ENCODE measurements at regions not wholly inside any gene's neighbourhood (a gene's known extent, or its start where the extent isn't known, plus 50 kb on each side); places are given as distances from the start of the nearest gene placed in this dataset.
"Not testable (repeated sequence)": the region's sequence is repeated elsewhere in the genome, so short reads cannot be mapped to it uniquely, and the experiment has no call there.

- Mint-ChIP-seq H3K4me3 (no peak overlapping the region), H3K27ac (ENCODE audit: low read depth) (no peak overlapping the region), H3K4me1 (no peaks in the 10 kb centered on the region), H3K36me3 (ENCODE audit: insufficient read depth) (no peaks in the 10 kb centered on the region), H3K9me3 (no peaks in the 10 kb centered on the region), H3K27me3 (no peaks in the 10 kb centered on the region)
- ATAC-seq (replicated peaks; ENCODE audit: extremely low read depth, poor library complexity, severe bottlenecking) (no peak), DNase-seq (ENCODE audit: low spot score in 2 of 2) (no peak)
Measured at GRCh38 chr4:177975315-177975987, 533.2 kb upstream of the AGA start.

- no peaks in the 10 kb centered on the region for H3K36me3 Mint-ChIP-seq (ENCODE audit: insufficient read depth)
- ATAC-seq (replicated peaks; ENCODE audit: extremely low read depth, poor library complexity, severe bottlenecking): no peak
- no peak overlapping the region for H3K27ac Mint-ChIP-seq (ENCODE audit: low read depth)
- H3K9me3 Mint-ChIP-seq: peaks cover 12% of the 10 kb centered on the region
- H3K4me1 Mint-ChIP-seq: no peaks in the 10 kb centered on the region
- no peak overlapping the region for H3K4me3 Mint-ChIP-seq
- H3K27me3 Mint-ChIP-seq: no peaks in the 10 kb centered on the region
- no peak for DNase-seq (ENCODE audit: low spot score in 2 of 2)
Measured at GRCh38 chr4:177986236-177986635, 544.0 kb upstream of the AGA start.

- no peak for DNase-seq (ENCODE audit: low spot score in 2 of 2)
- H3K9me3 Mint-ChIP-seq: peaks cover 12% of the 10 kb centered on the region
- H3K27me3 Mint-ChIP-seq: no peaks in the 10 kb centered on the region
- no peaks in the 10 kb centered on the region for H3K4me1 Mint-ChIP-seq
- no peak for ATAC-seq (replicated peaks; ENCODE audit: extremely low read depth, poor library complexity, severe bottlenecking)
- no peak overlapping the region for H3K4me3 Mint-ChIP-seq
- H3K27ac Mint-ChIP-seq (ENCODE audit: low read depth): no peak overlapping the region
- H3K36me3 Mint-ChIP-seq (ENCODE audit: insufficient read depth): no peaks in the 10 kb centered on the region
Measured at GRCh38 chr4:177987896-177988295, 545.7 kb upstream of the AGA start.

- H3K27me3 Mint-ChIP-seq: no peaks in the 10 kb centered on the region
- no peak overlapping the region for H3K4me3 Mint-ChIP-seq
- H3K27ac Mint-ChIP-seq (ENCODE audit: low read depth): no peak overlapping the region
- H3K4me1 Mint-ChIP-seq: no peaks in the 10 kb centered on the region
- DNase-seq (ENCODE audit: low spot score in 2 of 2) (no peak), ATAC-seq (replicated peaks; ENCODE audit: extremely low read depth, poor library complexity, severe bottlenecking) (no peak)
- peaks cover 12% of the 10 kb centered on the region for H3K9me3 Mint-ChIP-seq
- no peaks in the 10 kb centered on the region for H3K36me3 Mint-ChIP-seq (ENCODE audit: insufficient read depth)
Measured at GRCh38 chr4:177989503-177990201, 547.4 kb upstream of the AGA start.

GRCh38 chr4:178003098-178003657 is 560.9 kb upstream of the AGA start:
- no peaks in the 10 kb centered on the region for H3K36me3 Mint-ChIP-seq (ENCODE audit: insufficient read depth)
- H3K27me3 Mint-ChIP-seq: no peaks in the 10 kb centered on the region
- DNase-seq (ENCODE audit: low spot score in 2 of 2): no peak
- ATAC-seq (replicated peaks; ENCODE audit: extremely low read depth, poor library complexity, severe bottlenecking): no peak
- H3K4me3 Mint-ChIP-seq: no peak overlapping the region
- no peaks in the 10 kb centered on the region for H3K9me3 Mint-ChIP-seq
- no peak overlapping the region for H3K27ac Mint-ChIP-seq (ENCODE audit: low read depth)
- no peaks in the 10 kb centered on the region for H3K4me1 Mint-ChIP-seq

- Mint-ChIP-seq H3K4me1 (no peaks in the 10 kb centered on the region), H3K27me3 (no peaks in the 10 kb centered on the region), H3K36me3 (ENCODE audit: insufficient read depth) (no peaks in the 10 kb centered on the region), H3K9me3 (no peaks in the 10 kb centered on the region), H3K4me3 (no peak overlapping the region), H3K27ac (ENCODE audit: low read depth) (no peak overlapping the region)
- ATAC-seq (replicated peaks; ENCODE audit: extremely low read depth, poor library complexity, severe bottlenecking) (no peak), DNase-seq (ENCODE audit: low spot score in 2 of 2) (no peak)
Measured at GRCh38 chr4:178010596-178010995, 568.4 kb upstream of the AGA start.

- not testable (repeated sequence) for ATAC-seq (replicated peaks; ENCODE audit: extremely low read depth, poor library complexity, severe bottlenecking); H3K27me3 Mint-ChIP-seq; H3K27ac Mint-ChIP-seq (ENCODE audit: low read depth); H3K4me1 Mint-ChIP-seq; H3K9me3 Mint-ChIP-seq; H3K36me3 Mint-ChIP-seq (ENCODE audit: insufficient read depth); DNase-seq (ENCODE audit: low spot score in 2 of 2); H3K4me3 Mint-ChIP-seq
Measured at GRCh38 chr4:178015046-178015445, 572.8 kb upstream of the AGA start.

- Mint-ChIP-seq H3K27me3 (no peaks in the 10 kb centered on the region), H3K4me3 (no peak overlapping the region), H3K9me3 (no peaks in the 10 kb centered on the region), H3K27ac (ENCODE audit: low read depth) (no peak overlapping the region), H3K4me1 (no peaks in the 10 kb centered on the region), H3K36me3 (ENCODE audit: insufficient read depth) (no peaks in the 10 kb centered on the region)
- ATAC-seq (replicated peaks; ENCODE audit: extremely low read depth, poor library complexity, severe bottlenecking) (no peak), DNase-seq (ENCODE audit: low spot score in 2 of 2) (no peak)
Measured at GRCh38 chr4:178026999-178027398, 584.8 kb upstream of the AGA start.

GRCh38 chr4:178027796-178028195 is 585.6 kb upstream of the AGA start:
- no peak overlapping the region for H3K4me3 Mint-ChIP-seq
- no peaks in the 10 kb centered on the region for H3K4me1 Mint-ChIP-seq
- H3K9me3 Mint-ChIP-seq: no peaks in the 10 kb centered on the region
- ATAC-seq (replicated peaks; ENCODE audit: extremely low read depth, poor library complexity, severe bottlenecking): no peak
- DNase-seq (ENCODE audit: low spot score in 2 of 2): no peak
- H3K36me3 Mint-ChIP-seq (ENCODE audit: insufficient read depth): no peaks in the 10 kb centered on the region
- H3K27me3 Mint-ChIP-seq: no peaks in the 10 kb centered on the region
- no peak overlapping the region for H3K27ac Mint-ChIP-seq (ENCODE audit: low read depth)

GRCh38 chr4:178028481-178028880 is 586.2 kb upstream of the AGA start:
- ATAC-seq (replicated peaks; ENCODE audit: extremely low read depth, poor library complexity, severe bottlenecking) (no peak), DNase-seq (ENCODE audit: low spot score in 2 of 2) (no peak)
- no peak overlapping the region for H3K27ac Mint-ChIP-seq (ENCODE audit: low read depth)
- H3K9me3 Mint-ChIP-seq: no peaks in the 10 kb centered on the region
- H3K36me3 Mint-ChIP-seq (ENCODE audit: insufficient read depth): no peaks in the 10 kb centered on the region
- H3K4me1 Mint-ChIP-seq: no peaks in the 10 kb centered on the region
- H3K4me3 Mint-ChIP-seq: no peak overlapping the region
- H3K27me3 Mint-ChIP-seq: no peaks in the 10 kb centered on the region

- no peaks in the 10 kb centered on the region for H3K36me3 Mint-ChIP-seq (ENCODE audit: insufficient read depth)
- H3K27me3 Mint-ChIP-seq: no peaks in the 10 kb centered on the region
- H3K9me3 Mint-ChIP-seq: peaks cover 4% of the 10 kb centered on the region
- DNase-seq (ENCODE audit: low spot score in 2 of 2) (no peak), ATAC-seq (replicated peaks; ENCODE audit: extremely low read depth, poor library complexity, severe bottlenecking) (no peak)
- H3K4me1 Mint-ChIP-seq: no peaks in the 10 kb centered on the region
- H3K4me3 Mint-ChIP-seq: no peak overlapping the region
- no peak overlapping the region for H3K27ac Mint-ChIP-seq (ENCODE audit: low read depth)
Measured at GRCh38 chr4:178037459-178038214, 595.4 kb upstream of the AGA start.

- ATAC-seq (replicated peaks; ENCODE audit: extremely low read depth, poor library complexity, severe bottlenecking): no peak
- Mint-ChIP-seq H3K27ac (ENCODE audit: low read depth) (no peak overlapping the region), H3K4me1 (no peaks in the 10 kb centered on the region), H3K4me3 (no peak overlapping the region), H3K27me3 (no peaks in the 10 kb centered on the region), H3K36me3 (ENCODE audit: insufficient read depth) (no peaks in the 10 kb centered on the region), H3K9me3 (peaks cover 6% of the 10 kb centered on the region)
- DNase-seq (ENCODE audit: low spot score in 2 of 2): no peak
Measured at GRCh38 chr4:178056996-178057395, 614.8 kb upstream of the AGA start.

Measured in central memory CD8-positive, alpha-beta T cell (primary cell).